ENCODE measurements at regions not wholly inside any gene's neighbourhood (a gene's known extent, or its start where the extent isn't known, plus 50 kb on each side); places are given as distances from the start of the nearest gene placed in this dataset.

- no peak for DNase-seq (ENCODE audit: insufficient read length, low spot score)
- no peak for TF ChIP-seq POLR2A (IDR thresholded peaks at IDR 0.05; ENCODE audit: low read depth, low read length)
- no peak for FAIRE-seq
Observed at GRCh38 chr2:150715501-150715900, 228.0 kb upstream of the RND3 start.

GRCh38 chr2:150710916-150711315, 223.4 kb upstream of the RND3 start:
- no peak for TF ChIP-seq POLR2A (IDR thresholded peaks at IDR 0.05; ENCODE audit: low read depth, low read length)
- DNase-seq (ENCODE audit: insufficient read length, low spot score) (no peak), FAIRE-seq (no peak)

GRCh38 chr2:150710041-150710440, 222.6 kb upstream of the RND3 start:
- no peak for DNase-seq (ENCODE audit: insufficient read length, low spot score)
- no peak for FAIRE-seq
- TF ChIP-seq POLR2A (IDR thresholded peaks at IDR 0.05; ENCODE audit: low read depth, low read length): no peak

- TF ChIP-seq POLR2A (IDR thresholded peaks at IDR 0.05; ENCODE audit: low read depth, low read length): no peak
- no peak for FAIRE-seq
- no peak for DNase-seq (ENCODE audit: insufficient read length, low spot score)
Observed at GRCh38 chr2:150706561-150706960, 219.1 kb upstream of the RND3 start.

GRCh38 chr2:150705767-150706166, 218.3 kb upstream of the RND3 start:
- DNase-seq (ENCODE audit: insufficient read length, low spot score) (no peak), FAIRE-seq (no peak)
- no peak for TF ChIP-seq POLR2A (IDR thresholded peaks at IDR 0.05; ENCODE audit: low read depth, low read length)

- DNase-seq (ENCODE audit: insufficient read length, low spot score) (no peak), FAIRE-seq (no peak)
- TF ChIP-seq POLR2A (IDR thresholded peaks at IDR 0.05; ENCODE audit: low read depth, low read length): no peak
Observed at GRCh38 chr2:150705357-150705756, 217.9 kb upstream of the RND3 start.

- FAIRE-seq (no peak), DNase-seq (ENCODE audit: insufficient read length, low spot score) (no peak)
- no peak for TF ChIP-seq POLR2A (IDR thresholded peaks at IDR 0.05; ENCODE audit: low read depth, low read length)
Observed at GRCh38 chr2:150702791-150703190, 215.3 kb upstream of the RND3 start.

GRCh38 chr2:150700666-150701580, 213.5 kb upstream of the RND3 start:
- TF ChIP-seq POLR2A (IDR thresholded peaks at IDR 0.05; ENCODE audit: low read depth, low read length): no peak
- no peak for DNase-seq (ENCODE audit: insufficient read length, low spot score)
- FAIRE-seq: no peak

- FAIRE-seq: no peak
Observed at GRCh38 chr2:150699218-150699617, 211.8 kb upstream of the RND3 start.

GRCh38 chr2:150698016-150698661, 210.7 kb upstream of the RND3 start:
- TF ChIP-seq POLR2A (IDR thresholded peaks at IDR 0.05; ENCODE audit: low read depth, low read length): no peak

More at GRCh38 chr2:150699218-150699617, 211.8 kb upstream of the RND3 start:
- TF ChIP-seq POLR2A (IDR thresholded peaks at IDR 0.05; ENCODE audit: low read depth, low read length): no peak
- no peak for DNase-seq (ENCODE audit: insufficient read length, low spot score)

GRCh38 chr2:150697596-150697995, 210.1 kb upstream of the RND3 start:
- no peak for DNase-seq (ENCODE audit: insufficient read length, low spot score)
- no peak for FAIRE-seq
- no peak for TF ChIP-seq POLR2A (IDR thresholded peaks at IDR 0.05; ENCODE audit: low read depth, low read length)

More at GRCh38 chr2:150698016-150698661, 210.7 kb upstream of the RND3 start:
- DNase-seq (ENCODE audit: insufficient read length, low spot score): no peak
- FAIRE-seq: no peak

- no peak for DNase-seq (ENCODE audit: insufficient read length, low spot score)
- no peak for FAIRE-seq
- TF ChIP-seq POLR2A (IDR thresholded peaks at IDR 0.05; ENCODE audit: low read depth, low read length): no peak
Observed at GRCh38 chr2:150695451-150696135, 208.1 kb upstream of the RND3 start.

GRCh38 chr2:150693556-150693955, 206.1 kb upstream of the RND3 start:
- TF ChIP-seq POLR2A (IDR thresholded peaks at IDR 0.05; ENCODE audit: low read depth, low read length): no peak

GRCh38 chr2:150690870-150691269, 203.4 kb upstream of the RND3 start:
- no peak for TF ChIP-seq POLR2A (IDR thresholded peaks at IDR 0.05; ENCODE audit: low read depth, low read length)
- FAIRE-seq (no peak), DNase-seq (ENCODE audit: insufficient read length, low spot score) (no peak)

More at GRCh38 chr2:150693556-150693955, 206.1 kb upstream of the RND3 start:
- no peak for FAIRE-seq
- no peak for DNase-seq (ENCODE audit: insufficient read length, low spot score)
